ENCODE measurements at regions not wholly inside any gene's neighbourhood (a gene's known extent, or its start where the extent isn't known, plus 50 kb on each side); places are given as distances from the start of the nearest gene placed in this dataset.

GRCh38 chr2:238790126-238790832 is 57.6 kb upstream of the TWIST2 start:
- DNase-seq (ENCODE audit: low read depth) = peak; percentile 26

DNA sequence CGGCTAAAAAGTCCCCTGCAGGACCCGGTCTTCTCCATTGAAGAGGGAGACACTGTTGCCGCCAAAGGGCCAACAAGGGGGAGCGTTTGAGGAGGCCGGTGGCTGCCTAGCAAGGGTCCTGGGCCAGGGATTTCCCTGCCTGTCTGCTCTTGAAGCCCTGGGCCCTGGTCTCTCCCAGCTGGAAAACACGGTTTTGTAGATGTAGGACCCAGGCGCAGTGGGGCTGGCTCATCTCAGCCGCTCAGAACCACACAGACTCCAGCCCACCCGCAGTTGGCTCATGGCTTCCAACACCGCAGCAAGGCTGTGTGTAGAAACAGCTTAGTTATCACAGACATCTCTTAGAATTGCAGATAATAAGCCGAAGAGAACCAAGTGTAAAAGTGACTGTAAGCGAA is 57.1 kb upstream of the TWIST2 start:
- DNase-seq (ENCODE audit: low read depth) = no peak

GRCh38 chr2:238791354-238791753 is 56.5 kb upstream of the TWIST2 start:
- DNase-seq (ENCODE audit: low read depth) = no peak

GRCh38 chr2:238793306-238793705 is 54.6 kb upstream of the TWIST2 start:
- DNase-seq (ENCODE audit: low read depth) = no peak

DNA sequence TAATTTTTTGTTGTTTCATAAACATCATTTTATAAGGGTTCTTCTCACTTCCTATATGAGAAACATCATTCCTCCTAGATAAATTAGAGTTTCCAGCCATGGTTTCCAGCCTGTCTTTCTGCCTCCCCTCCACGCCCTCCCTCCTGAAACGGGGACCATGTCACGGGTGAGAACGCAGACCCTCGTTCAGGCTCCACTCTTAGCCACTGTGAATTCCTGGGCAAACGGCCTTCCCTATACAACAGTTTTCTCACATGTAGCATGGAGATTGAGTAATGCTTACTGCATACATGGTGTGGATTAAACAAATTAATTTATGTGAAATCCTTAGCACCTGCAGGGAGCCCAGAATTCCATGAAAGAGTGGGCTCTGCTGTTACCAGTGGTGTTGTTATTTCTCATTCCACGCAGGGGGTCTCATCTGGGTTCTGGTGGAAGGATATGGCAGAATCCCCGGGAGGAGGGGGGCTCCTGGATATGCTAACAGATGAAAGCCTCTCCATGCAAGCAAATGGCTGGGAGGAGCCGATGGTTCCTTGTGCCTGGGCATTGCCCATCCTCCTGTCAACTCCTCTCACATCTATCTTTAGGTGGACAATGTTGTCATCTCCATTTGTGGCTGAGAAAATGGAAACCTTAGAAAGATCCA is 54.0 kb upstream of the TWIST2 start:
- DNase-seq (ENCODE audit: low read depth) = no peak

- no peak for DNase-seq (ENCODE audit: low read depth)
Measured at GRCh38 chr2:238796223-238796885, 51.5 kb upstream of the TWIST2 start.

DNA sequence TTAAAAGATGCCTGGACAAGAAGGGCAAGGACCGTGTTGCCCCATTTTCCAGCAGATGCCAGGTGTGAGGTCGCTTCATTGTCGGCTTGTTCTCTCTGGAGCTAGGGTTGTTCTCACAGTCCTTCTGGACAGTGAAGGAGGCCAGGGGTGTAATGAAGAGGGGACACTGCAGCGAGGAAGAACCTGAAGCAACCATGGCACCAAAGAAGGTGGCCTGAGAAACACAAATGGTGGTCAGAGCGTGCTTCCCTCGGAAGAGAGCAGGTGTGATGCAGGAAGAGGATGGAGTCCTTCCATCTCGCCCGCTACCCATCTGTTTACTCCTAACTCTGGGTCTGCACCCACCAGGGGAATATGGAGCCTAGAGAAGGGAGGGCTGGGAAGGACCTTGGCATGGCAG is 50.3 kb upstream of the TWIST2 start:
- DNase-seq (ENCODE audit: low read depth) = no peak
